Tibial nerve (tissue), 4 donors: ENCODE measurements at regions not wholly inside any gene's neighbourhood (a gene's known extent, or its start where the extent isn't known, plus 50 kb on each side); places are given as distances from the start of the nearest gene placed in this dataset.
A peak's percentile ranks its signal among the peaks of the same experiment; 100 is the strongest.

Experiments used
- DNase-seq, 2 donors: peaks; one replicate each; pipeline ENCODE4 v3.0.0-alpha.2; 2019; ENCODE audit warnings: low spot score in 2 of 2
- H3K27ac ChIP-seq, 4 donors: fragments of 200-600 bp; sonication (generic) in 3 of 4; one replicate each; pipeline ENCODE4 v1.5.1; 2017 to 2019; ENCODE audit warnings: mild to moderate bottlenecking in 1 of 4
- H3K27me3 ChIP-seq, 2 donors: fragments of 200-600 bp; sonication (generic) in 1 of 2; one replicate each; pipeline versions ENCODE4 v1.5.1 to v1.6.0; 2017 to 2019
- H3K36me3 ChIP-seq, 3 donors: fragments of 200-600 bp; sonication (generic); one replicate each; pipeline ENCODE4 v1.5.1; 2018 to 2019
- H3K4me1 ChIP-seq, 4 donors: fragments of 200-600 bp; sonication (generic) in 3 of 4; one replicate each; pipeline ENCODE4 v1.5.1; 2017 to 2019
- H3K4me3 ChIP-seq, 4 donors: fragments of 200-600 bp; sonication (generic) in 3 of 4; one replicate each; pipeline ENCODE4 v1.5.1; 2017 to 2019; ENCODE audit warnings: mild to moderate bottlenecking in 1 of 4, moderate library complexity in 1 of 4
- H3K9me3 ChIP-seq, 4 donors: fragments of 200-600 bp; sonication (generic) in 3 of 4; one replicate each; pipeline ENCODE4 v1.5.1; 2017 to 2019
- EP300 ChIP-seq, 2 donors: sonication (generic); formaldehyde crosslinking; IDR thresholded peaks; one replicate each; pipeline ENCODE4 v1.6.1; 2017; ENCODE audit warnings: antibody characterized with exemption in 2 of 2, mild to moderate bottlenecking in 1 of 2
- POLR2A ChIP-seq, 2 donors: fragments of 450-650 bp; IDR thresholded peaks; one replicate each; pipeline ENCODE4 v1.6.1; 2017; ENCODE audit warnings: antibody characterized with exemption in 2 of 2, mild to moderate bottlenecking in 2 of 2, moderate library complexity in 2 of 2
- WGBS, 2 donors: methylation state at CpG; one replicate each; pipeline ENCODE4 v1.1.5; 2018; 5-methylcytosine and 5-hydroxymethylcytosine counted together
- TF ChIP-seq, protein P1 (sequence below), 5 experiments: fragments of 200-600 bp in 3 of 5; fragments of 450-650 bp in 2 of 5; sonication (generic) in 3 of 5; IDR thresholded peaks; one replicate each; pipeline ENCODE4 v1.5.1; 2016 to 2019; ENCODE audit warnings: antibody characterized with exemption in 5 of 5, mild to moderate bottlenecking in 3 of 5, moderate library complexity in 2 of 5

DNA sequence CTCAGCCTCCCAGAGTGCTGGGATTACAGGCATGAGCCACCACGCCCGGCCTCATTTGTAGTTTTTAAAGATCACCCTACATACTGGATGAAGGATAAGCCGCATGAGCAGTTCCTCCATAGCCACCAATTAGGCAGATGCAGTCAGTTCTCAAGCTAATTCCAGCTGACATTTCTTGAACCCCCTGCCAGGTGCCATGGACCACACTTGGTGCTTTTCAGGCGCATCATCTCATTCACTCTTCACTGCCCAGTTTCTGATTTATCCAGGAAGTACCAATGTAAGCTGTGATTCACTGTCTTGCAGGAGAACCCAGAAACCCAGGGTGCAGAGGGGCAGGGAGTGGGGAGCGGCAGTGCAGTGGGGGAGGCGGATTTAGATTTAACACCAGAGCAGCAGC, 56.5 kb upstream of the RASA2 start:
- H3K27ac ChIP-seq, result peak overlapping the region in 2 of 4 donors; percentile 81 to 83
- no peak for TF ChIP-seq POLR2A (IDR thresholded peaks at IDR 0.05)
- TF ChIP-seq, protein P1, sequence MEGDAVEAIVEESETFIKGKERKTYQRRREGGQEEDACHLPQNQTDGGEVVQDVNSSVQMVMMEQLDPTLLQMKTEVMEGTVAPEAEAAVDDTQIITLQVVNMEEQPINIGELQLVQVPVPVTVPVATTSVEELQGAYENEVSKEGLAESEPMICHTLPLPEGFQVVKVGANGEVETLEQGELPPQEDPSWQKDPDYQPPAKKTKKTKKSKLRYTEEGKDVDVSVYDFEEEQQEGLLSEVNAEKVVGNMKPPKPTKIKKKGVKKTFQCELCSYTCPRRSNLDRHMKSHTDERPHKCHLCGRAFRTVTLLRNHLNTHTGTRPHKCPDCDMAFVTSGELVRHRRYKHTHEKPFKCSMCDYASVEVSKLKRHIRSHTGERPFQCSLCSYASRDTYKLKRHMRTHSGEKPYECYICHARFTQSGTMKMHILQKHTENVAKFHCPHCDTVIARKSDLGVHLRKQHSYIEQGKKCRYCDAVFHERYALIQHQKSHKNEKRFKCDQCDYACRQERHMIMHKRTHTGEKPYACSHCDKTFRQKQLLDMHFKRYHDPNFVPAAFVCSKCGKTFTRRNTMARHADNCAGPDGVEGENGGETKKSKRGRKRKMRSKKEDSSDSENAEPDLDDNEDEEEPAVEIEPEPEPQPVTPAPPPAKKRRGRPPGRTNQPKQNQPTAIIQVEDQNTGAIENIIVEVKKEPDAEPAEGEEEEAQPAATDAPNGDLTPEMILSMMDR (IDR thresholded peaks at IDR 0.05), result no peak
- no peak for TF ChIP-seq EP300 (IDR thresholded peaks at IDR 0.05)
- WGBS, 2 donors, result 93 to 95% methylated on average over 6 of the region's 6 CpGs

DNA sequence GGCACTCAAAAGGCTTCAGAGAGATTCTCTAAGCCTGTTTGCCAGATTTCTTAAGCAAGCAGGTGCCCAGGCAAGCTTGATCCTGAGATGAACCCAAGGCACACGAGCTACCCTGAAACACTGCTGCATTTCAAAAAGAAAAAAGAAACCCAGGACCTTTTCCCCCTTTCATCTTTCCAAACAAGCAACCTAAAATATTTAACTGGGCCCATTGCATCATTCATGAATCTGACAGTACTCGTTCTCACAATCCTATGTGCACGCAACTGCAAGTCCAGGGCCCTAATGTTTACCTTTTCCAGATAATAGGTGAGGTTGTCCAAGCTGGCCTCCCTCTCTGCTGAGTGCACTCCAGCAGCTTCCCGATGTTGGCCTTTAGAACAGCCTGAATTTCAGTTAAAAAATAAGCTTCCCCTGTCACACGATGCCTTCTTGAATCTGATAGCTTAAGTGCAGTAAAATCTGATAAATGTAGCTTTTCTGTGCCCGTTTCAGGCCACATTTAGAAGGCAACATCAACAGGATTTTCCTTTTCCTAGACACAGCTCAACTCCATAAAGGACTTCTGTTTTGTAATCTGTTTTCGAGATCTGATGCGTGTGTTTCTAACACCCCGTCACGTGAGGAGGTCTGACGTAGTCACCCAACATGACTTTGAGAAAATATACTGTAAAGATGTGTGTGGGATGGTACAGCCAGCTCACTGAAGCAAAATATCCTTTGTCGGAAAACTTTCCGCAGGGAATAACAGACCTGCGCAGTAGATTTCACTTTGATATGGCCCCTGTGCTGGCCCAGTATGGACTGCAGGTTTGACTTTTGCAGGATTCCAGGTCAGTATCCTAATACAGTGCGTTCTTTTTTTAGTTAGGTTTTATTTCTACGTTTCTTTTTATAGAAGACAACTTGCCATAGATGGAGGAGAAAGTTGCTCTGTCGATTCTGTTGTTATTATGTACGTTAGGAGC, 55.1 kb upstream of the RASA2 start:
- TF ChIP-seq, protein P1 (IDR thresholded peaks at IDR 0.05), result no peak
- peak in 1 of 2 donors; percentile 80 for TF ChIP-seq EP300 (IDR thresholded peaks at IDR 0.05)
- TF ChIP-seq POLR2A (IDR thresholded peaks at IDR 0.05), result no peak
- peaks cover 0 to 76% (median 25%) of the 10 kb centered on the region in 4 donors for H3K4me1 ChIP-seq
- peak overlapping the region; percentile 30 to 83 (median 76) for H3K27ac ChIP-seq
- peak overlapping the region in 1 of 4 donors; percentile 11 for H3K4me3 ChIP-seq
- peaks cover 0 to 41% (median 0%) of the 10 kb centered on the region in 3 donors for H3K36me3 ChIP-seq
- no peaks in the 10 kb centered on the region for H3K9me3 ChIP-seq
- WGBS, 2 donors, result 63 to 74% methylated on average over 18 of the region's 18 CpGs
- H3K27me3 ChIP-seq, result no peaks in the 10 kb centered on the region
- DNase-seq, result no peak

More for the DNA sequence above, 56.5 kb upstream of the RASA2 start:
- Histone ChIP-seq H3K4me1 (peaks cover 0 to 80% (median 35%) of the 10 kb centered on the region in 4 donors), H3K4me3 (no peak overlapping the region), H3K9me3 (no peaks in the 10 kb centered on the region), H3K36me3 (peaks cover 0 to 41% (median 0%) of the 10 kb centered on the region in 3 donors), H3K27me3 (no peaks in the 10 kb centered on the region)
- DNase-seq, result no peak

DNA sequence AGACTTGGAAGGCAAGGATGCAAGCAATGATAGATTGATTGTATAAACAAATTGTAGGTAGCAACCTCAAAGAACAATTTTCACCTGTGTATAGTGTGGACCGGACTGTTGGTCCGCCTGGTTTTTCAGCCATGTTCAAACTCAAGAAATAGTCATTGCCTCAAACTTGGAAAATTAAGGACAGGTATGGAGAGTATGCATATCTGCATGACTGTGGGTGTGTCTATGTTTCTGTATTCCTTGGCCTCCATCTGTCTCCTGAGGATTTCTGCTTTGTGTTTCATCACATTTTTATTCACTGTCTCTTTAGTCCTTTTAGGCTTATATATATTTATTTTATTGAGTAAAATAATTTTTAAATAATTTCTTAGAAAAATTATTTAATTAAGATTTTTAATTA, 53.9 kb upstream of the RASA2 start:
- DNase-seq, result no peak
- 94 to 95% methylated on average over 2 of the region's 2 CpGs for WGBS, 2 donors
- peaks cover 0 to 39% (median 0%) of the 10 kb centered on the region in 3 donors for H3K36me3 ChIP-seq
- H3K4me1 ChIP-seq, result peaks cover 0 to 65% (median 20%) of the 10 kb centered on the region in 4 donors
- H3K4me3 ChIP-seq, result no peak overlapping the region
- TF ChIP-seq, protein P1 (IDR thresholded peaks at IDR 0.05), result no peak
- no peak for TF ChIP-seq POLR2A (IDR thresholded peaks at IDR 0.05)
- no peak for TF ChIP-seq EP300 (IDR thresholded peaks at IDR 0.05)
- H3K9me3 ChIP-seq, result no peaks in the 10 kb centered on the region
- H3K27me3 ChIP-seq, result no peaks in the 10 kb centered on the region
- peak overlapping the region in 3 of 4 donors; percentile 30 to 83 (median 81) for H3K27ac ChIP-seq

DNA sequence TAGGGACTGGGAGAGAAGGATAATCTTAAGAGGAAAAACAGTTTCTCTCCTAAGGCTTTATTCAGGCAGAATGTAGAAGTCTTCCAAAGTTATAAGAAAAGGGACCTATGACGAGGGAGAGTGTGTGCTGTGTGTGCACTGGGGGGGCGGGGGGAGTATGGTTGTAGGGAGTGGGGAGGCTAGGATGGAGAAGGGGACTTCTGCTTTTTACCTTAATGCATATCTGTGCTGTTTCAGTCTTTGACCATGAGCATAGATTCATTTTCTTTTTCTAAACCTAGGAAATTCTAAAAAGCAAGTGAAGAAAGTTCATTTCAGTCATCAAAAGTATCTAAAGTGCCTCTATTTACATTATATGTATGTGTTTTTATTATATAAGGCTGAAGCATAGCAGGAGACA, 52.6 kb upstream of the RASA2 start:
- H3K27me3 ChIP-seq, result no peaks in the 10 kb centered on the region
- no peaks in the 10 kb centered on the region for H3K9me3 ChIP-seq
- peaks cover 0 to 62% (median 16%) of the 10 kb centered on the region in 4 donors for H3K4me1 ChIP-seq
- 87 to 88% methylated on average over 2 of the region's 2 CpGs for WGBS, 2 donors
- H3K27ac ChIP-seq, result peak overlapping the region in 1 of 4 donors; percentile 83
- H3K36me3 ChIP-seq, result peaks cover 0 to 37% (median 0%) of the 10 kb centered on the region in 3 donors
- H3K4me3 ChIP-seq, result no peak overlapping the region
- TF ChIP-seq, protein P1 (IDR thresholded peaks at IDR 0.05), result no peak
- TF ChIP-seq EP300 (IDR thresholded peaks at IDR 0.05), result no peak
- TF ChIP-seq POLR2A (IDR thresholded peaks at IDR 0.05), result no peak
- no peak for DNase-seq

DNA sequence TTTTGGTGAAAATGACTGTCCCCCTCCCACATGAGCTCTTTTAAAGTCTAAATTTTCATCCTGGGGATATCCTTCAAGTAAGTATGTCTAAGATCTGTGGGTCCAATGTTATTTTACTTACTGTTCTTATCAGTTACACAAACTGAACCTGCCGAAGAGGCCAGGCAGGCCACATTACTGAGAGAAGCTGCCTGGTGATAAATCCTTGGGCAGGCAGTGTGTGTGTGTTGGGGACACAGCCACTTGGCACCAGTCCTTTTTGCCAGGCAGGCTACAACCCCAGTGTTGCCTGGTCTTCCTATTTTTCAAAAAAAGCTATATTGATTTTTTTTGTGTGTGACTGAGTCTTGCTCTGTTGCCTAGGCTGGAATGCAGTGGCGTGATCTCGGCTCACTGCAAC, 50.6 kb upstream of the RASA2 start:
- Histone ChIP-seq H3K4me3 (no peak overlapping the region), H3K9me3 (no peaks in the 10 kb centered on the region), H3K4me1 (peaks cover 0 to 67% (median 23%) of the 10 kb centered on the region in 4 donors), H3K27me3 (no peaks in the 10 kb centered on the region), H3K36me3 (peaks cover 0 to 22% (median 0%) of the 10 kb centered on the region in 3 donors), H3K27ac (peak overlapping the region in 1 of 4 donors; percentile 36)
- DNase-seq, result no peak
- TF ChIP-seq POLR2A (IDR thresholded peaks at IDR 0.05) (no peak), EP300 (IDR thresholded peaks at IDR 0.05) (no peak)
- TF ChIP-seq, protein P1 (IDR thresholded peaks at IDR 0.05), result no peak
- WGBS, 2 donors, result 95 to 96% methylated on average over 3 of the region's 3 CpGs
